GM12891 (cell line): ENCODE measurements at regions not wholly inside any gene's neighbourhood (a gene's known extent, or its start where the extent isn't known, plus 50 kb on each side); places are given as distances from the start of the nearest gene placed in this dataset.
"Not testable (repeated sequence)": the region's sequence is repeated elsewhere in the genome, so short reads cannot be mapped to it uniquely, and the experiment has no call there.

ENCODE experiments used
- POLR2A ChIP-seq: IDR thresholded peaks from 2 replicates; pipeline ENCODE4 v1.6.1; 2011; ENCODE audit warnings: low read depth, low read length, control low read depth
- TAF1 ChIP-seq: IDR thresholded peaks from 2 replicates; pipeline ENCODE4 v1.6.1; 2011; ENCODE audit warnings: low read depth, low read length, control low read depth

- TF ChIP-seq TAF1, POLR2A: not testable (repeated sequence)
Observed at GRCh38 chr9:23046026-23046425, 599.4 kb downstream of the DMRTA1 start.
